RWPE1 (cell line): ENCODE measurements at regions not wholly inside any gene's neighbourhood (a gene's known extent, or its start where the extent isn't known, plus 50 kb on each side); places are given as distances from the start of the nearest gene placed in this dataset.

Experiments
- CTCF ChIA-PET: fragments of 350-600 bp; sonication (Branson Sonifier 250); formaldehyde crosslinking; extraction: SDS; loops from one replicate; lab custom pipeline; 2021; lab: Yijun Ruan, JAX
- POLR2A ChIA-PET: fragments of 400-600 bp; formaldehyde crosslinking; extraction: SDS; loops from one replicate; lab custom pipeline; 2020; ENCODE audit warnings: antibody characterized with exemption; ENCODE audit not compliant: low non-redundant PET; lab: Yijun Ruan, JAX
- DNase-seq: peaks from one replicate; pipeline ENCODE4 v3.0.0; 2012; ENCODE audit warnings: low spot score
- H3K27ac ChIP-seq: fragments of 450-650 bp; 2 replicates; pipeline ENCODE4 v1.5.1; 2017
- CTCF ChIP-seq: fragments of 450-650 bp; conservative IDR thresholded peaks from 2 replicates; pipeline ENCODE4 v1.5.1; 2017; ENCODE audit warnings: low read depth, mild to moderate bottlenecking

GRCh38 chr13:50664951-50665350, 178.5 kb downstream of the DLEU7 start:
- TF ChIP-seq CTCF, result no peak
- H3K27ac ChIP-seq, result no peak overlapping the region
- no peak for DNase-seq
- CTCF ChIA-PET, result no interaction called here
- POLR2A ChIA-PET, result no interaction called here

GRCh38 chr13:50668049-50668448, 175.4 kb downstream of the DLEU7 start:
- no peak for DNase-seq
- TF ChIP-seq CTCF, result no peak
- H3K27ac ChIP-seq, result no peak overlapping the region
- POLR2A ChIA-PET, result no interaction called here
- CTCF ChIA-PET, result no interaction called here

- ChIA-PET CTCF (interaction anchor here (0.6 kb wide), 1 partner anchor 47 kb away, joined by 3 read pairs; no protein-coding TSS in a partner anchor), POLR2A (no interaction called here)
- no peak overlapping the region for H3K27ac ChIP-seq
- no peak for TF ChIP-seq CTCF
- no peak for DNase-seq
Observed at GRCh38 chr13:50668691-50669271, 174.7 kb downstream of the DLEU7 start.

- no peak for DNase-seq
- CTCF ChIA-PET, result no interaction called here
- POLR2A ChIA-PET, result no interaction called here
- no peak overlapping the region for H3K27ac ChIP-seq
- TF ChIP-seq CTCF, result no peak
Observed at GRCh38 chr13:50670272-50670671, 173.2 kb downstream of the DLEU7 start.

GRCh38 chr13:50670847-50671496, 172.5 kb downstream of the DLEU7 start:
- H3K27ac ChIP-seq, result no peak overlapping the region
- DNase-seq, result no peak
- no peak for TF ChIP-seq CTCF
- CTCF ChIA-PET, result no interaction called here
- POLR2A ChIA-PET, result interaction anchor here (0.6 kb wide), 1 partner anchor 656 kb away, joined by 4 read pairs; no protein-coding TSS in a partner anchor

GRCh38 chr13:50671497-50671850, 172.0 kb downstream of the DLEU7 start:
- DNase-seq, result no peak
- ChIA-PET CTCF (no interaction called here), POLR2A (interaction anchor here (0.6 kb wide), 1 partner anchor 657 kb away, joined by 4 read pairs; no protein-coding TSS in a partner anchor)
- H3K27ac ChIP-seq, result no peak overlapping the region
- TF ChIP-seq CTCF, result no peak
